Activated CD8-positive, alpha-beta T cell treated with anti-CD3 and anti-CD28 coated beads for 36 hours (primary cell): ENCODE measurements at regions not wholly inside any gene's neighbourhood (a gene's known extent, or its start where the extent isn't known, plus 50 kb on each side); places are given as distances from the start of the nearest gene placed in this dataset.

Source experiments
- ATAC-seq: fragments of 200-7000 bp; cut with Tn5 transposase; one replicate; pipeline ENCODE4 v1.10.0; 2021; ENCODE audit warnings: mild to moderate bottlenecking, moderate library complexity
- CTCF ChIA-PET: fragments of 350-600 bp; sonication (Branson Sonifier 250); formaldehyde crosslinking; loops from one replicate; lab custom pipeline; 2021; ENCODE audit warnings: antibody characterized with exemption; lab: Charles Lee
- POLR2A ChIA-PET: fragments of 350-600 bp; sonication (Branson Sonifier 250); formaldehyde crosslinking; loops from one replicate; lab custom pipeline; 2021; ENCODE audit warnings: antibody characterized with exemption; lab: Charles Lee
- DNase-seq: peaks from one replicate; pipeline ENCODE4 v3.0.0-alpha.2; 2020
- H3K27ac Mint-ChIP-seq: one replicate; pipeline ENCODE4 v1.8.0; 2021; ENCODE audit warnings: mild to moderate bottlenecking, mixed read lengths
- H3K27me3 Mint-ChIP-seq: one replicate; pipeline ENCODE4 v1.8.0; 2021; ENCODE audit warnings: mixed read lengths
- H3K36me3 Mint-ChIP-seq: one replicate; pipeline ENCODE4 v1.8.0; 2021; ENCODE audit warnings: low read depth, mixed read lengths
- H3K4me1 Mint-ChIP-seq: one replicate; pipeline ENCODE4 v1.8.0; 2021; ENCODE audit warnings: low read depth, mixed read lengths
- H3K4me3 Mint-ChIP-seq: one replicate; pipeline ENCODE4 v1.8.0; 2021; ENCODE audit warnings: mild to moderate bottlenecking, moderate library complexity, mixed read lengths
- H3K9me3 Mint-ChIP-seq: one replicate; pipeline ENCODE4 v1.8.0; 2021; ENCODE audit warnings: mixed read lengths
- CTCF ChIP-seq: fragments of 200-600 bp; IDR thresholded peaks from one replicate; pipeline ENCODE4 v1.8.0; 2022; ENCODE audit warnings: antibody characterized with exemption, mild to moderate bottlenecking
- intact Hi-C: fragments of 100-400 bp; cut with micrococcal nuclease; formaldehyde crosslinking; loops from one replicate; pipeline ENCODE4 v1.10.0; 2022

- Mint-ChIP-seq H3K4me1 (no peaks in the 10 kb centered on the region), H3K27me3 (no peaks in the 10 kb centered on the region), H3K9me3 (peaks cover 19% of the 10 kb centered on the region), H3K4me3 (no peak overlapping the region), H3K27ac (no peak overlapping the region), H3K36me3 (no peaks in the 10 kb centered on the region)
- ChIA-PET CTCF (no interaction called here), POLR2A (no interaction called here)
- no peak for ATAC-seq
- no peak for TF ChIP-seq CTCF
- DNase-seq: no peak
- intact Hi-C loops: no loop called here
These were observed 1060.6 kb upstream of the CDH8 start for GRCh38 chr16:63096857-63097256.

- POLR2A ChIA-PET: no interaction called here
- DNase-seq (no peak), ATAC-seq (no peak)
- Mint-ChIP-seq H3K27ac (no peak overlapping the region), H3K27me3 (no peaks in the 10 kb centered on the region), H3K36me3 (no peaks in the 10 kb centered on the region), H3K4me1 (no peaks in the 10 kb centered on the region), H3K4me3 (no peak overlapping the region), H3K9me3 (peaks cover 23% of the 10 kb centered on the region)
- no peak for TF ChIP-seq CTCF
- intact Hi-C loops: no loop called here
- CTCF ChIA-PET: no interaction called here
These were observed 1056.5 kb upstream of the CDH8 start for GRCh38 chr16:63092736-63093135.

- no peak for TF ChIP-seq CTCF
- CTCF ChIA-PET: no interaction called here
- no peak overlapping the region for H3K4me3 Mint-ChIP-seq
- POLR2A ChIA-PET: no interaction called here
- ATAC-seq (no peak), DNase-seq (no peak)
- peaks cover 25% of the 10 kb centered on the region for H3K9me3 Mint-ChIP-seq
- H3K27ac Mint-ChIP-seq: no peak overlapping the region
- no peaks in the 10 kb centered on the region for H3K4me1 Mint-ChIP-seq
- H3K27me3 Mint-ChIP-seq: no peaks in the 10 kb centered on the region
- intact Hi-C loops: no loop called here
- H3K36me3 Mint-ChIP-seq: no peaks in the 10 kb centered on the region
These were observed 1045.9 kb upstream of the CDH8 start for GRCh38 chr16:63082101-63082500.

GRCh38 chr16:63080746-63081145 is 1044.5 kb upstream of the CDH8 start:
- TF ChIP-seq CTCF: no peak
- CTCF ChIA-PET: interaction anchor here (0.7 kb wide), 1 partner anchor 18 kb away, joined by 3 read pairs; no protein-coding TSS in a partner anchor
- DNase-seq (no peak), ATAC-seq (no peak)
- Mint-ChIP-seq H3K9me3 (peaks cover 28% of the 10 kb centered on the region), H3K4me3 (no peak overlapping the region), H3K27me3 (no peaks in the 10 kb centered on the region), H3K27ac (no peak overlapping the region), H3K4me1 (no peaks in the 10 kb centered on the region), H3K36me3 (no peaks in the 10 kb centered on the region)
- intact Hi-C loops: no loop called here
- POLR2A ChIA-PET: no interaction called here

- TF ChIP-seq CTCF: no peak
These were observed 1032.8 kb upstream of the CDH8 start for GRCh38 chr16:63069047-63069446.

More at GRCh38 chr16:63069047-63069446, 1032.8 kb upstream of the CDH8 start:
- no peaks in the 10 kb centered on the region for H3K4me1 Mint-ChIP-seq
- ChIA-PET CTCF (no interaction called here), POLR2A (no interaction called here)
- no peak for ATAC-seq
- H3K4me3 Mint-ChIP-seq: no peak overlapping the region
- intact Hi-C loops: no loop called here
- H3K36me3 Mint-ChIP-seq: no peaks in the 10 kb centered on the region
- no peaks in the 10 kb centered on the region for H3K27me3 Mint-ChIP-seq
- H3K27ac Mint-ChIP-seq: no peak overlapping the region
- DNase-seq: no peak
- H3K9me3 Mint-ChIP-seq: peaks cover 33% of the 10 kb centered on the region
